Fibroblast of lung (primary cell): ENCODE measurements at regions not wholly inside any gene's neighbourhood (a gene's known extent, or its start where the extent isn't known, plus 50 kb on each side); places are given as distances from the start of the nearest gene placed in this dataset.

Experiments used
- DNase-seq, 2 donors: peaks; one replicate each; pipeline versions ENCODE4 v3.0.0 to v3.0.0-alpha.2; 2010; ENCODE audit warnings: low read depth in 2 of 2
- H2AFZ ChIP-seq: 2 replicates; pipeline ENCODE4 v1.5.1; 2012; ENCODE audit warnings: low read length, control low read depth, inconsistent platforms
- H3K27ac ChIP-seq: 2 replicates; pipeline ENCODE4 v1.5.1; 2011; ENCODE audit warnings: low read length, control low read depth; ENCODE audit not compliant: insufficient read depth
- H3K27me3 ChIP-seq: 2 replicates; pipeline ENCODE4 v1.5.1; 2011; ENCODE audit warnings: mild to moderate bottlenecking, low read length; ENCODE audit not compliant: control insufficient read depth, insufficient read depth
- H3K36me3 ChIP-seq: 2 replicates; pipeline ENCODE4 v1.5.1; 2011; ENCODE audit warnings: low read length; ENCODE audit not compliant: control insufficient read depth, insufficient read depth
- H3K4me1 ChIP-seq: 2 replicates; pipeline ENCODE4 v1.5.1; 2011; ENCODE audit warnings: low read length; ENCODE audit not compliant: control insufficient read depth, insufficient read depth; ENCODE audit errors: extremely low read depth
- H3K4me2 ChIP-seq: 2 replicates; pipeline ENCODE4 v1.5.1; 2011; ENCODE audit warnings: low read length, control low read depth; ENCODE audit not compliant: insufficient read depth; ENCODE audit errors: extremely low read depth
- H3K4me3 ChIP-seq, 4 experiments: fragments of 200-600 bp in 1 of 4; sonication (generic) in 1 of 4; replicated peaks in 1 of 4; 2 replicates each; pipeline ENCODE4 v1.5.1; 2011 to 2016; ENCODE audit warnings: low read length in 4 of 4, low read depth in 3 of 4, mild to moderate bottlenecking in 3 of 4, control low read depth in 2 of 4, inconsistent platforms in 1 of 4, mixed read lengths in 1 of 4; ENCODE audit not compliant: insufficient read depth in 1 of 4; ENCODE audit errors: control extremely low read depth in 1 of 4
- H3K79me2 ChIP-seq: 2 replicates; pipeline ENCODE4 v1.5.1; 2012; ENCODE audit warnings: mild to moderate bottlenecking, low read length, inconsistent platforms; ENCODE audit not compliant: control insufficient read depth, insufficient read depth
- H3K9ac ChIP-seq: 2 replicates; pipeline ENCODE4 v1.5.1; 2011; ENCODE audit warnings: mild to moderate bottlenecking, low read length, control low read depth; ENCODE audit not compliant: insufficient read depth
- H3K9me3 ChIP-seq: 2 replicates; pipeline ENCODE4 v1.5.1; 2012; ENCODE audit warnings: low read depth, low read length; ENCODE audit not compliant: control insufficient read depth, insufficient read depth
- H4K20me1 ChIP-seq: 2 replicates; pipeline ENCODE4 v1.5.1; 2011; ENCODE audit warnings: low read length; ENCODE audit not compliant: control insufficient read depth, insufficient read depth; ENCODE audit errors: extremely low read depth
- EZH2 ChIP-seq: IDR thresholded peaks from 2 replicates; pipeline ENCODE4 v1.5.1; 2012; ENCODE audit warnings: low read length, control low read depth, mild to moderate bottlenecking; ENCODE audit errors: missing control alignments
- TF ChIP-seq, protein P1 (sequence below), 2 donors: IDR thresholded peaks in 1 of 2; conservative IDR thresholded peaks in 1 of 2; 1 replicate in 1 of 2; 2 replicates in 1 of 2; pipeline ENCODE4 v1.5.1; 2011 to 2012; ENCODE audit warnings: low read length in 2 of 2, control low read depth in 1 of 2, inconsistent platforms in 1 of 2, low read depth in 1 of 2, mild to moderate bottlenecking in 1 of 2

DNA sequence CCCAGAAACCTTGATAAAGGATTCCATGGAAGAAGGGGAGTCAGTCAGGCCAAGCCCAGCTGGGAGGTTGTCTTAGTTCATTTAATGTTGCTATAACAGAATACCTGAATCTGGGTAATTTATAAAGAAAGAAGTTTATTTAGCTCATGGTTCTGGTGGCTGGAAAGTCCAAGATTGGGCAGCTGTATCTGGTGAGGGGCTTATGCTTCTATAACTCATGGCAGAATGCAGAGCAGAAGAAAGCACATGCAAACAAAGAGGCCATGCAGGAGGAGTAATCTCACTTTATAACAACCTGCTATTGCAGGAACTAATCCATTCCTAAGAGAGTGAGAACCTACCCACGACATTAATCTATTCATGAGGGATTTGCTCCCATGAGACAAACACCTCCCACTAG, 54.2 kb upstream of the ANKRD1 start:
- Histone ChIP-seq H2AFZ (no peak overlapping the region), H3K27me3 (no peaks in the 10 kb centered on the region), H3K9me3 (no peaks in the 10 kb centered on the region), H3K4me3 (no peak overlapping the region), H4K20me1 (no peaks in the 10 kb centered on the region), H3K79me2 (no peaks in the 10 kb centered on the region), H3K4me2 (no peak overlapping the region), H3K27ac (no peak overlapping the region), H3K4me1 (no peaks in the 10 kb centered on the region), H3K36me3 (no peaks in the 10 kb centered on the region), H3K9ac (no peak overlapping the region)
- no peak for TF ChIP-seq EZH2
- TF ChIP-seq, protein P1, sequence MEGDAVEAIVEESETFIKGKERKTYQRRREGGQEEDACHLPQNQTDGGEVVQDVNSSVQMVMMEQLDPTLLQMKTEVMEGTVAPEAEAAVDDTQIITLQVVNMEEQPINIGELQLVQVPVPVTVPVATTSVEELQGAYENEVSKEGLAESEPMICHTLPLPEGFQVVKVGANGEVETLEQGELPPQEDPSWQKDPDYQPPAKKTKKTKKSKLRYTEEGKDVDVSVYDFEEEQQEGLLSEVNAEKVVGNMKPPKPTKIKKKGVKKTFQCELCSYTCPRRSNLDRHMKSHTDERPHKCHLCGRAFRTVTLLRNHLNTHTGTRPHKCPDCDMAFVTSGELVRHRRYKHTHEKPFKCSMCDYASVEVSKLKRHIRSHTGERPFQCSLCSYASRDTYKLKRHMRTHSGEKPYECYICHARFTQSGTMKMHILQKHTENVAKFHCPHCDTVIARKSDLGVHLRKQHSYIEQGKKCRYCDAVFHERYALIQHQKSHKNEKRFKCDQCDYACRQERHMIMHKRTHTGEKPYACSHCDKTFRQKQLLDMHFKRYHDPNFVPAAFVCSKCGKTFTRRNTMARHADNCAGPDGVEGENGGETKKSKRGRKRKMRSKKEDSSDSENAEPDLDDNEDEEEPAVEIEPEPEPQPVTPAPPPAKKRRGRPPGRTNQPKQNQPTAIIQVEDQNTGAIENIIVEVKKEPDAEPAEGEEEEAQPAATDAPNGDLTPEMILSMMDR (conservative IDR thresholded peaks at IDR 0.05 in 1 of 2, IDR thresholded peaks at IDR 0.05 in 1 of 2; ENCODE audit: low read depth in 1 of 2, low read length in 2 of 2) = no peak
- no peak for DNase-seq

DNA sequence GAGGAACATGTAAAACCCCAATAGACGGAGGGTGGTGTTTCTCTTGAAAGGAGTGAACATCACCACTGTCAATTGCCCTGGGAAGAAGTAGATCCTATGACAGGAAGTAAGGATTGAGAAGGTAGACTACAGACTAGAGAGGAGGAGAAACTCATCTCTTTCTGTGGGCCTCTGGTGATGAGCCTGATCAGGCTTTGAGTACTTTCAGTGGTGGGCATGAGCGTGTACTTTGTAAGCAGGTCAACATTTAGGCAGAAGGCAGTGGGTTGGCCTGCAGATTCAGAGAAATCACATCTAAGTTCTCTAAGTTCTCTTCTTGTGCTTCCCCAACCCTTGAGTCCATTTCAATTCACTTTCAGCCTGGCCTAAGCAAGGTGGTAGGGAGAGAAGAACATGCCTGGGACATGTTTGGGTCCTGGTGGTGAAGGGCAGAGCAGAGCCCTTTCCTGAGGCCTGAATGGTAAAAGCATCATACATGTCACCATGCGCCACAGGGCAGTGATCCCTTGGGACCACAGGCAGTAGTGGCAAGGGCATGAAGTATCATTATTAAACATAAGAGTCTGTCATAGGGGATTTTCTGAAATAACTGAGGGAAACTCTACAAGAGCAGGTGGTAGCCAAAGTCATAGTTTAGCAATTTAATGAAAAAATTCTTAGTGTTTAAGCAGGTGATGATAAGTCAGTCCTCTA, 56.4 kb upstream of the ANKRD1 start:
- Histone ChIP-seq H3K4me3 (no peak overlapping the region), H3K36me3 (no peaks in the 10 kb centered on the region), H3K4me1 (no peaks in the 10 kb centered on the region), H3K9me3 (no peaks in the 10 kb centered on the region), H4K20me1 (no peaks in the 10 kb centered on the region), H3K27me3 (no peaks in the 10 kb centered on the region), H3K4me2 (no peak overlapping the region), H3K79me2 (no peaks in the 10 kb centered on the region), H2AFZ (no peak overlapping the region), H3K9ac (no peak overlapping the region), H3K27ac (no peak overlapping the region)
- DNase-seq = no peak
- TF ChIP-seq, protein P1 (conservative IDR thresholded peaks at IDR 0.05 in 1 of 2, IDR thresholded peaks at IDR 0.05 in 1 of 2; ENCODE audit: low read depth in 1 of 2, low read length in 2 of 2) = no peak
- no peak for TF ChIP-seq EZH2

DNA sequence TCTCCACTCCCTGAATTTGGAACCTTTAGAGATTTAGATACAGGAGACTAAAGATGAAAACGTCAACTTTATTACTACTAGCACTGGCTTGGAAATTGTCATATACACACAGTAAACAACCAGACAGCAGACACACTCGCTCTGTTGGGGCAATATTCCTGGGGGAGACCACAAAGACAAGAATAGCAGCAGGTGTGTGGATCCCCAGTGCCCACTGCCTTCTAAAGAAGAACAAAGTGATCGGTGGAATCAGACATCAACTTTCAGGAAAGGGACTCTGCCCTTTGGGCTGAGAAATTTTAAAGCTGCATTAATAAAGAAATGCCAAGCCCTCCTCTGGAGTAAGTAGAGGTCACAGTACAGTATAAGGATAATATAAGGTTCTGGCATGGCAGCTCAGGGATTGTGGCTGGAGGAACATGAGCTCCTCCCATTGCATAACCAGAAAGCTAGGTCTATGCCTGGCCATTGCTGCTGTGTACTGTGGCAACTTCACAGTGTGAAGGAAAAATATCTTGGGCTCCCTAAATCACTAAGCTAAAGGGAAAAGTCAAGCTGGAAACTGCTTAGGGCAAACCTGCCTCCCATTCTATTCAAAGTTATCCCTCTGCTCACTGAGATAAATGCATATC, 57.1 kb upstream of the ANKRD1 start:
- Histone ChIP-seq H3K27me3 (no peaks in the 10 kb centered on the region), H3K4me2 (no peak overlapping the region), H4K20me1 (no peaks in the 10 kb centered on the region), H3K4me1 (no peaks in the 10 kb centered on the region), H3K27ac (no peak overlapping the region), H3K4me3 (no peak overlapping the region), H3K9me3 (no peaks in the 10 kb centered on the region), H3K79me2 (no peaks in the 10 kb centered on the region), H2AFZ (no peak overlapping the region), H3K36me3 (no peaks in the 10 kb centered on the region), H3K9ac (no peak overlapping the region)
- DNase-seq = no peak
- TF ChIP-seq, protein P1 (conservative IDR thresholded peaks at IDR 0.05 in 1 of 2, IDR thresholded peaks at IDR 0.05 in 1 of 2; ENCODE audit: low read depth in 1 of 2, low read length in 2 of 2) = no peak
